Endothelial cell of umbilical vein (primary cell): ENCODE measurements at regions not wholly inside any gene's neighbourhood (a gene's known extent, or its start where the extent isn't known, plus 50 kb on each side); places are given as distances from the start of the nearest gene placed in this dataset.

Experiments
- BruUV-seq: library from RNA; stranded (reverse); fragments of 400-500 nt; replicated peaks from 2 replicates; lab custom pipeline; 2021; lab: Mats Ljungman, UMichigan
- CTCF ChIA-PET: fragments of 300-600, 350-600 bp; sonication (Branson Sonifier 250); formaldehyde crosslinking; loops from one replicate; lab custom pipeline; 2021; ENCODE audit warnings: antibody characterized with exemption, inconsistent platforms; lab: Charles Lee
- POLR2A ChIA-PET: fragments of 300-600, 350-600 bp; sonication (Branson Sonifier 250); formaldehyde crosslinking; loops from one replicate; lab custom pipeline; 2021; ENCODE audit warnings: antibody characterized with exemption, inconsistent platforms; lab: Charles Lee
- DNase-seq: peaks from one replicate; pipeline ENCODE4 v3.0.0-alpha.2; 2011; ENCODE audit warnings: low read depth, low spot score
- FAIRE-seq: peaks from 2 replicates; lab custom pipeline; 2011; peaks lifted over from hg19 to GRCh38; lab: Jason Lieb, UNC
- H2AFZ ChIP-seq: 2 replicates; pipeline ENCODE4 v1.6.0; 2012; ENCODE audit warnings: low read depth, low read length, control low read depth, inconsistent platforms
- H3K27ac ChIP-seq: 2 replicates; pipeline ENCODE4 v1.5.1; 2011; ENCODE audit warnings: low read depth, mild to moderate bottlenecking, control low read depth, low read length, moderate library complexity; ENCODE audit not compliant: insufficient read depth
- H3K27me3 ChIP-seq, 2 experiments: 2 replicates each; pipeline versions ENCODE4 v1.6.0 to v1.6.1; 2011; ENCODE audit warnings: low read length in 2 of 2, mixed read lengths in 1 of 2; ENCODE audit not compliant: control insufficient read depth in 2 of 2, insufficient read depth in 2 of 2
- H3K36me3 ChIP-seq, 2 experiments: 2 replicates in 1 of 2; 3 replicates in 1 of 2; pipeline ENCODE4 v1.5.1; 2011; ENCODE audit warnings: low read length in 2 of 2, mild to moderate bottlenecking in 1 of 2, moderate library complexity in 1 of 2; ENCODE audit not compliant: control insufficient read depth in 2 of 2, insufficient read depth in 2 of 2; ENCODE audit errors: extremely low read depth in 1 of 2
- H3K4me1 ChIP-seq: 3 replicates; pipeline ENCODE4 v1.5.1; 2011; ENCODE audit warnings: mild to moderate bottlenecking, low read length; ENCODE audit not compliant: control insufficient read depth, insufficient read depth; ENCODE audit errors: extremely low read depth
- H3K4me2 ChIP-seq: 2 replicates; pipeline ENCODE4 v1.6.1; 2011; ENCODE audit warnings: low read length, control low read depth, mixed read lengths; ENCODE audit not compliant: insufficient read depth
- H3K4me3 ChIP-seq, 3 experiments: fragments of 200-600 bp in 1 of 3; sonication (generic), shearing (Covaris generic) in 1 of 3; replicated peaks in 1 of 3; 2 replicates each; pipeline ENCODE4 v1.5.1; 2011 to 2016; ENCODE audit warnings: control low read depth in 3 of 3, low read length in 3 of 3, mild to moderate bottlenecking in 2 of 3, inconsistent platforms in 1 of 3, low read depth in 1 of 3, moderate library complexity in 1 of 3; ENCODE audit not compliant: insufficient read depth in 1 of 3
- H3K79me2 ChIP-seq: 2 replicates; pipeline ENCODE4 v1.6.0; 2012; ENCODE audit warnings: low read length, inconsistent platforms; ENCODE audit not compliant: control insufficient read depth, insufficient read depth
- H3K9ac ChIP-seq: replicated peaks from 2 replicates; pipeline ENCODE3; 2011; ENCODE audit warnings: low read length, control low read depth; ENCODE audit not compliant: insufficient read depth; ENCODE audit errors: extremely low read depth
- H3K9me1 ChIP-seq: replicated peaks from 3 replicates; pipeline ENCODE4 v1.6.0; 2011; ENCODE audit warnings: mild to moderate bottlenecking, low read length; ENCODE audit not compliant: control insufficient read depth, insufficient read depth; ENCODE audit errors: extremely low read depth
- H3K9me3 ChIP-seq: replicated peaks from 2 replicates; pipeline ENCODE4 v1.5.1; 2012; ENCODE audit warnings: low read length, inconsistent platforms; ENCODE audit not compliant: control insufficient read depth, insufficient read depth
- H4K20me1 ChIP-seq: replicated peaks from 2 replicates; pipeline ENCODE3; 2011; ENCODE audit warnings: mild to moderate bottlenecking, low read length; ENCODE audit not compliant: control insufficient read depth, insufficient read depth; ENCODE audit errors: extremely low read depth
- EZH2 ChIP-seq: IDR thresholded peaks from 2 replicates; pipeline ENCODE4 v1.6.1; 2012; ENCODE audit warnings: borderline replicate concordance, low read depth, mild to moderate bottlenecking, moderate library complexity, low read length, inconsistent platforms; ENCODE audit not compliant: severe bottlenecking
- FOS ChIP-seq: IDR thresholded peaks from 2 replicates; pipeline ENCODE4 v1.6.1; 2011; ENCODE audit warnings: mild to moderate bottlenecking, low read length, moderate library complexity, borderline replicate concordance; ENCODE audit not compliant: insufficient read depth
- GATA2 ChIP-seq: IDR thresholded peaks from 2 replicates; pipeline ENCODE4 v1.7.0; 2011; ENCODE audit warnings: low read depth, mild to moderate bottlenecking, moderate library complexity, mixed read lengths, low read length; ENCODE audit not compliant: insufficient read length, insufficient read depth
- JUN ChIP-seq: IDR thresholded peaks from 2 replicates; pipeline ENCODE4 v1.6.1; 2011; ENCODE audit warnings: borderline replicate concordance, low read depth; ENCODE audit not compliant: insufficient read length, insufficient read depth
- MAX ChIP-seq: IDR thresholded peaks from 2 replicates; pipeline ENCODE4 v1.6.1; 2011; ENCODE audit not compliant: insufficient read depth, insufficient read length
- MYC ChIP-seq: IDR thresholded peaks from one replicate; pipeline ENCODE4 v1.6.1; 2011; ENCODE audit warnings: mild to moderate bottlenecking, low read depth, low read length
- POLR2A ChIP-seq: IDR thresholded peaks from 2 replicates; pipeline ENCODE4 v1.6.1; 2012; ENCODE audit warnings: low read depth, mild to moderate bottlenecking, control low read depth, low read length
- POLR2AphosphoS5 ChIP-seq: IDR thresholded peaks from 2 replicates; pipeline ENCODE4 v1.6.1; 2012; ENCODE audit warnings: low read depth, mild to moderate bottlenecking, control low read depth, low read length, moderate library complexity; ENCODE audit not compliant: insufficient read depth
- dilution Hi-C: fragments of 300-500 bp; cut with MboI; formaldehyde crosslinking; loops from one replicate; pipeline ENCODE4 v1.15.0; 2019; ENCODE audit warnings: low sequenced_read_pairs; ENCODE audit not compliant: extremely low pct_ligation_motif_present
- intact Hi-C: fragments of 100-400 bp; cut with micrococcal nuclease; formaldehyde crosslinking; loops from one replicate; pipeline ENCODE4 v1.10.0; 2022
- TF ChIP-seq, protein P1 (sequence below), 2 donors: IDR thresholded peaks; 1 replicate in 1 of 2; 2 replicates in 1 of 2; pipeline ENCODE4 v1.5.1; 2011; ENCODE audit warnings: low read length in 2 of 2, mild to moderate bottlenecking in 2 of 2, moderate library complexity in 2 of 2, control low read depth in 1 of 2, inconsistent platforms in 1 of 2, low read depth in 1 of 2; ENCODE audit not compliant: insufficient read depth in 1 of 2; ENCODE audit errors: extremely low read depth in 1 of 2

DNA sequence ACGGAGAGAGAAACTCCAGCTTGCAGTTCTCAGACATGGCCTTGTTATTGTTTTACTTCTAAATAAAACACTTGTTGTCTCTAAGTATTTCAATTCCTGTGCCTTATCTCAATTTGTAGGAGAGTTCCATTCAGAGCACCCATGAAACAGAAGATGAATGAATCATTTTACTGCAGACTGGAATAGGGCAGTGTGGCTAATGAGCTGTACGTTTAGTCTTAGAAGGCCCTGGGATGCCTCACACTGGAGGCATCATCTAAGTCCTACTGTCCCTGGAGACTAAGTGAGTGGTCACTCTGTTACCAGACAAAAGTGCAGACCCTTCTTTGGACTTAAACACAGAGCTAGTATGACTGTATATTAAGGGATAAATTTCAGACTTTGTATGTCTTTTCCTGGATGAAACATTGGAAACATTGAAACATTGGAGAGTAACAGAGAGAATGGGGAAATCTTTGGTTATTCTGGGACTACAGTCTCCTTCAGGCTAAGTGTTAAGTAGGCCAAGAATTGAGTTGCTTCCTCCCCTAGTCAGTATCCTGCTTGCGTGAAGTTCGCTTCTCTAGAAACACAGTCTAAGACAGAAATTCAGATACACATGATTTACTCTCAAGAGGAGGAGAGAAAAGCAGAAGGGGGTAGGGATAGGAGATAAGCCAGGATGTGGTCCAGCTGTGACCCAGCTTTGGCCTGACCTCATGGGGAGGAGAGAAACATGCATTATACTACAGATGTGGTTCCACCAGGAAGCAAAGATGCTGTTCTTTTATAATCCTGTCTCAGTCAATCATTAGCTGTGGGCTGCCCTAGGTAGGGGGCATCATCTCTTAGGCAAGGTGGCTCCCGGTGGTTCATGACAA, 167.4 kb upstream of the BMP2 start:
- DNase-seq (no peak), FAIRE-seq (no peak)
- BruUV-seq = no TSS peak
- H3K9me3 ChIP-seq = no peaks in the 10 kb centered on the region
- no peaks in the 10 kb centered on the region for H4K20me1 ChIP-seq
- peaks cover 9% of the 10 kb centered on the region for H3K4me1 ChIP-seq
- TF ChIP-seq EZH2 (no peak), GATA2 (no peak), POLR2A (no peak), MAX (no peak), JUN (no peak), MYC (no peak), FOS (no peak), POLR2AphosphoS5 (no peak)
- TF ChIP-seq, protein P1, sequence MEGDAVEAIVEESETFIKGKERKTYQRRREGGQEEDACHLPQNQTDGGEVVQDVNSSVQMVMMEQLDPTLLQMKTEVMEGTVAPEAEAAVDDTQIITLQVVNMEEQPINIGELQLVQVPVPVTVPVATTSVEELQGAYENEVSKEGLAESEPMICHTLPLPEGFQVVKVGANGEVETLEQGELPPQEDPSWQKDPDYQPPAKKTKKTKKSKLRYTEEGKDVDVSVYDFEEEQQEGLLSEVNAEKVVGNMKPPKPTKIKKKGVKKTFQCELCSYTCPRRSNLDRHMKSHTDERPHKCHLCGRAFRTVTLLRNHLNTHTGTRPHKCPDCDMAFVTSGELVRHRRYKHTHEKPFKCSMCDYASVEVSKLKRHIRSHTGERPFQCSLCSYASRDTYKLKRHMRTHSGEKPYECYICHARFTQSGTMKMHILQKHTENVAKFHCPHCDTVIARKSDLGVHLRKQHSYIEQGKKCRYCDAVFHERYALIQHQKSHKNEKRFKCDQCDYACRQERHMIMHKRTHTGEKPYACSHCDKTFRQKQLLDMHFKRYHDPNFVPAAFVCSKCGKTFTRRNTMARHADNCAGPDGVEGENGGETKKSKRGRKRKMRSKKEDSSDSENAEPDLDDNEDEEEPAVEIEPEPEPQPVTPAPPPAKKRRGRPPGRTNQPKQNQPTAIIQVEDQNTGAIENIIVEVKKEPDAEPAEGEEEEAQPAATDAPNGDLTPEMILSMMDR (IDR thresholded peaks at IDR 0.05; ENCODE audit: extremely low read depth in 1 of 2, insufficient read depth in 1 of 2, low read depth in 1 of 2, low read length in 2 of 2) = no peak
- no peaks in the 10 kb centered on the region for H3K79me2 ChIP-seq
- H3K9ac ChIP-seq = no peak overlapping the region
- ChIA-PET POLR2A (no interaction called here), CTCF (interaction anchor here (1.4 to 4.3 kb wide), 3 partner anchors 13 to 335 kb away, joined by 3 to 19 read pairs (median 5); no protein-coding TSS in a partner anchor)
- H3K27ac ChIP-seq = no peak overlapping the region
- no peaks in the 10 kb centered on the region for H3K36me3 ChIP-seq
- H3K9me1 ChIP-seq = no peaks in the 10 kb centered on the region
- H3K4me2 ChIP-seq = no peak overlapping the region
- H3K27me3 ChIP-seq = peaks cover 2 to 3% of the 10 kb centered on the region in 2 experiments
- H2AFZ ChIP-seq = no peak overlapping the region
- no peak overlapping the region for H3K4me3 ChIP-seq
- intact Hi-C loops = no loop called here
- dilution Hi-C loops = no loop called here
